ENCODE measurements at regions not wholly inside any gene's neighbourhood (a gene's known extent, or its start where the extent isn't known, plus 50 kb on each side); places are given as distances from the start of the nearest gene placed in this dataset.

GRCh38 chr4:170627418-170627817 lies 537.7 kb upstream of the AADAT start:
- Mint-ChIP-seq H3K9me3 (peaks cover 21 to 22% of the 10 kb centered on the region in 2 donors), H3K4me3 (no peak overlapping the region), H3K27me3 (ENCODE audit: low read depth in 2 of 2) (no peaks in the 10 kb centered on the region), H3K36me3 (peaks cover 8% of the 10 kb centered on the region), H3K4me1 (no peaks in the 10 kb centered on the region), H3K27ac (no peak overlapping the region)
- H3K27ac ChIP-seq (ENCODE audit: low read length): no peak overlapping the region
- DNase-seq (no peak), ATAC-seq (no peak)
- H3K27me3 ChIP-seq (ENCODE audit: control insufficient read depth, insufficient read depth, low read length): no peaks in the 10 kb centered on the region
- no peaks in the 10 kb centered on the region for H3K36me3 ChIP-seq (ENCODE audit: control insufficient read depth, insufficient read depth, low read length)
- intact Hi-C loops (cut with micrococcal nuclease): no loop called here
- no peak overlapping the region for H3K4me3 ChIP-seq (ENCODE audit: low read length)
- no peak for TF ChIP-seq CTCF (IDR thresholded peaks at IDR 0.05)
- peaks cover 10% of the 10 kb centered on the region for H3K9me3 ChIP-seq (ENCODE audit: control insufficient read depth, insufficient read depth, low read length)
- no peaks in the 10 kb centered on the region for H3K4me1 ChIP-seq (ENCODE audit: control insufficient read depth, insufficient read depth, low read length)
- 82% methylated on average over 2 of the region's 2 CpGs for WGBS (ENCODE audit: insufficient coverage)

GRCh38 chr4:170623899-170624298 lies 534.1 kb upstream of the AADAT start:
- Mint-ChIP-seq H3K36me3 (no peaks in the 10 kb centered on the region), H3K4me3 (no peak overlapping the region), H3K27ac (no peak overlapping the region), H3K4me1 (no peaks in the 10 kb centered on the region), H3K9me3 (peaks cover 3 to 7% of the 10 kb centered on the region in 2 donors), H3K27me3 (ENCODE audit: low read depth in 2 of 2) (no peaks in the 10 kb centered on the region)
- no peak for DNase-seq
- Histone ChIP-seq H3K27me3 (ENCODE audit: control insufficient read depth, insufficient read depth, low read length) (no peaks in the 10 kb centered on the region), H3K36me3 (ENCODE audit: control insufficient read depth, insufficient read depth, low read length) (no peaks in the 10 kb centered on the region), H3K4me3 (ENCODE audit: low read length) (no peak overlapping the region), H3K27ac (ENCODE audit: low read length) (no peak overlapping the region), H3K4me1 (ENCODE audit: control insufficient read depth, insufficient read depth, low read length) (no peaks in the 10 kb centered on the region), H3K9me3 (ENCODE audit: control insufficient read depth, insufficient read depth, low read length) (no peaks in the 10 kb centered on the region)
- 59% methylated on average over 4 of the region's 7 CpGs for WGBS (ENCODE audit: insufficient coverage)
- TF ChIP-seq CTCF (IDR thresholded peaks at IDR 0.05): no peak
- intact Hi-C loops (cut with micrococcal nuclease): no loop called here
- no peak for ATAC-seq

GRCh38 chr4:170610434-170610833 lies 520.7 kb upstream of the AADAT start:
- no peak for ATAC-seq
- Mint-ChIP-seq H3K9me3 (peaks cover 0 to 9% of the 10 kb centered on the region in 2 donors), H3K4me3 (no peak overlapping the region), H3K27me3 (ENCODE audit: low read depth in 2 of 2) (no peaks in the 10 kb centered on the region), H3K36me3 (peaks cover 7% of the 10 kb centered on the region), H3K4me1 (no peaks in the 10 kb centered on the region), H3K27ac (no peak overlapping the region)
- intact Hi-C loops (cut with micrococcal nuclease): no loop called here
- Histone ChIP-seq H3K9me3 (ENCODE audit: control insufficient read depth, insufficient read depth, low read length) (peaks cover 2% of the 10 kb centered on the region), H3K36me3 (ENCODE audit: control insufficient read depth, insufficient read depth, low read length) (no peaks in the 10 kb centered on the region), H3K4me3 (ENCODE audit: low read length) (no peak overlapping the region), H3K27me3 (ENCODE audit: control insufficient read depth, insufficient read depth, low read length) (no peaks in the 10 kb centered on the region), H3K27ac (ENCODE audit: low read length) (no peak overlapping the region), H3K4me1 (ENCODE audit: control insufficient read depth, insufficient read depth, low read length) (no peaks in the 10 kb centered on the region)
- no peak for TF ChIP-seq CTCF (IDR thresholded peaks at IDR 0.05)
- DNase-seq: no peak
- WGBS (ENCODE audit: insufficient coverage): 89% methylated on average over 1 of the region's 2 CpGs

GRCh38 chr4:170599894-170600293 lies 510.1 kb upstream of the AADAT start:
- Mint-ChIP-seq H3K4me1 (no peaks in the 10 kb centered on the region), H3K4me3 (no peak overlapping the region), H3K36me3 (no peaks in the 10 kb centered on the region), H3K9me3 (peaks cover 6 to 7% of the 10 kb centered on the region in 2 donors), H3K27ac (no peak overlapping the region), H3K27me3 (ENCODE audit: low read depth in 2 of 2) (no peaks in the 10 kb centered on the region)
- no peak for ATAC-seq
- Histone ChIP-seq H3K27me3 (ENCODE audit: control insufficient read depth, insufficient read depth, low read length) (no peaks in the 10 kb centered on the region), H3K9me3 (ENCODE audit: control insufficient read depth, insufficient read depth, low read length) (no peaks in the 10 kb centered on the region), H3K36me3 (ENCODE audit: control insufficient read depth, insufficient read depth, low read length) (no peaks in the 10 kb centered on the region), H3K4me1 (ENCODE audit: control insufficient read depth, insufficient read depth, low read length) (no peaks in the 10 kb centered on the region), H3K4me3 (ENCODE audit: low read length) (no peak overlapping the region), H3K27ac (ENCODE audit: low read length) (no peak overlapping the region)
- intact Hi-C loops (cut with micrococcal nuclease): no loop called here
- TF ChIP-seq CTCF (IDR thresholded peaks at IDR 0.05): no peak
- no peak for DNase-seq
- WGBS (ENCODE audit: insufficient coverage): 92% methylated on average over 4 of the region's 4 CpGs
